Ishikawa (cell line): ENCODE measurements at regions not wholly inside any gene's neighbourhood (a gene's known extent, or its start where the extent isn't known, plus 50 kb on each side); places are given as distances from the start of the nearest gene placed in this dataset.

Source experiments
- CEBPB ChIP-seq: IDR thresholded peaks from 2 replicates; pipeline ENCODE4 v1.6.1; 2012
- CREB1 ChIP-seq: IDR thresholded peaks from 2 replicates; pipeline ENCODE4 v1.6.1; 2012; ENCODE audit warnings: low read depth
- EGR1 ChIP-seq: IDR thresholded peaks from 2 replicates; pipeline ENCODE4 v1.6.1; 2012
- EP300 ChIP-seq: IDR thresholded peaks from 2 replicates; pipeline ENCODE4 v1.6.1; 2012; ENCODE audit warnings: borderline replicate concordance
- FOXM1 ChIP-seq: IDR thresholded peaks from 2 replicates; pipeline ENCODE4 v1.6.1; 2012; ENCODE audit warnings: low read depth, borderline replicate concordance
- MAX ChIP-seq: IDR thresholded peaks from 2 replicates; pipeline ENCODE4 v1.6.1; 2012
- NFIC ChIP-seq: IDR thresholded peaks from 2 replicates; pipeline ENCODE4 v1.6.1; 2012
- RAD21 ChIP-seq: IDR thresholded peaks from 2 replicates; pipeline ENCODE4 v1.6.1; 2012; ENCODE audit warnings: low read depth
- TAF1 ChIP-seq: IDR thresholded peaks from 2 replicates; pipeline ENCODE4 v1.6.1; 2012; ENCODE audit warnings: low read depth, mild to moderate bottlenecking
- TCF12 ChIP-seq: IDR thresholded peaks from 2 replicates; pipeline ENCODE4 v1.6.1; 2012; ENCODE audit warnings: low read depth
- TEAD4 ChIP-seq: IDR thresholded peaks from 2 replicates; pipeline ENCODE4 v1.6.1; 2012
- YY1 ChIP-seq: IDR thresholded peaks from 2 replicates; pipeline ENCODE4 v1.6.1; 2012; ENCODE audit warnings: low read depth
- ZBTB7A ChIP-seq: IDR thresholded peaks from 2 replicates; pipeline ENCODE4 v1.6.1; 2012; ENCODE audit warnings: low read depth
- TF ChIP-seq, protein P1 (sequence below): IDR thresholded peaks from 2 replicates; pipeline ENCODE4 v1.6.1; 2012; ENCODE audit warnings: low read depth, mild to moderate bottlenecking

- TF ChIP-seq EGR1 (no peak), CREB1 (no peak), YY1 (no peak), CEBPB (no peak), NFIC (no peak), RAD21 (no peak), EP300 (no peak), MAX (no peak), TAF1 (no peak), FOXM1 (no peak), TEAD4 (no peak), ZBTB7A (no peak), TCF12 (no peak)
- TF ChIP-seq, protein P1, sequence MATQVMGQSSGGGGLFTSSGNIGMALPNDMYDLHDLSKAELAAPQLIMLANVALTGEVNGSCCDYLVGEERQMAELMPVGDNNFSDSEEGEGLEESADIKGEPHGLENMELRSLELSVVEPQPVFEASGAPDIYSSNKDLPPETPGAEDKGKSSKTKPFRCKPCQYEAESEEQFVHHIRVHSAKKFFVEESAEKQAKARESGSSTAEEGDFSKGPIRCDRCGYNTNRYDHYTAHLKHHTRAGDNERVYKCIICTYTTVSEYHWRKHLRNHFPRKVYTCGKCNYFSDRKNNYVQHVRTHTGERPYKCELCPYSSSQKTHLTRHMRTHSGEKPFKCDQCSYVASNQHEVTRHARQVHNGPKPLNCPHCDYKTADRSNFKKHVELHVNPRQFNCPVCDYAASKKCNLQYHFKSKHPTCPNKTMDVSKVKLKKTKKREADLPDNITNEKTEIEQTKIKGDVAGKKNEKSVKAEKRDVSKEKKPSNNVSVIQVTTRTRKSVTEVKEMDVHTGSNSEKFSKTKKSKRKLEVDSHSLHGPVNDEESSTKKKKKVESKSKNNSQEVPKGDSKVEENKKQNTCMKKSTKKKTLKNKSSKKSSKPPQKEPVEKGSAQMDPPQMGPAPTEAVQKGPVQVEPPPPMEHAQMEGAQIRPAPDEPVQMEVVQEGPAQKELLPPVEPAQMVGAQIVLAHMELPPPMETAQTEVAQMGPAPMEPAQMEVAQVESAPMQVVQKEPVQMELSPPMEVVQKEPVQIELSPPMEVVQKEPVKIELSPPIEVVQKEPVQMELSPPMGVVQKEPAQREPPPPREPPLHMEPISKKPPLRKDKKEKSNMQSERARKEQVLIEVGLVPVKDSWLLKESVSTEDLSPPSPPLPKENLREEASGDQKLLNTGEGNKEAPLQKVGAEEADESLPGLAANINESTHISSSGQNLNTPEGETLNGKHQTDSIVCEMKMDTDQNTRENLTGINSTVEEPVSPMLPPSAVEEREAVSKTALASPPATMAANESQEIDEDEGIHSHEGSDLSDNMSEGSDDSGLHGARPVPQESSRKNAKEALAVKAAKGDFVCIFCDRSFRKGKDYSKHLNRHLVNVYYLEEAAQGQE, result no peak
Measured at GRCh38 chr4:124288706-124289486, 423.6 kb downstream of the ANKRD50 start.
